GM12875 (cell line): ENCODE measurements at regions not wholly inside any gene's neighbourhood (a gene's known extent, or its start where the extent isn't known, plus 50 kb on each side); places are given as distances from the start of the nearest gene placed in this dataset.

Source experiments
- H3K4me3 ChIP-seq: one replicate; pipeline ENCODE4 v1.5.1; 2011; ENCODE audit warnings: low read depth, low read length, control low read depth
- CTCF ChIP-seq: IDR thresholded peaks from 2 replicates; pipeline ENCODE4 v1.5.1; 2011; ENCODE audit warnings: low read depth, mild to moderate bottlenecking, control low read depth, inconsistent platforms, low read length, moderate library complexity, borderline replicate concordance; ENCODE audit not compliant: insufficient read depth

- TF ChIP-seq CTCF: no peak
- H3K4me3 ChIP-seq: no peak overlapping the region
These were observed 187.3 kb upstream of the ZNF385D start for GRCh38 chr3:21938267-21938681.

GRCh38 chr3:21942328-21942727 lies 191.3 kb upstream of the ZNF385D start:
- H3K4me3 ChIP-seq: no peak overlapping the region
- no peak for TF ChIP-seq CTCF

- H3K4me3 ChIP-seq: no peak overlapping the region
- TF ChIP-seq CTCF: no peak
These were observed 193.2 kb upstream of the ZNF385D start for GRCh38 chr3:21944251-21944650.

- no peak overlapping the region for H3K4me3 ChIP-seq
- TF ChIP-seq CTCF: no peak
These were observed 201.8 kb upstream of the ZNF385D start for GRCh38 chr3:21952856-21953255.

- no peak overlapping the region for H3K4me3 ChIP-seq
- TF ChIP-seq CTCF: no peak
These were observed 203.7 kb upstream of the ZNF385D start for GRCh38 chr3:21954709-21955108.

- H3K4me3 ChIP-seq: no peak overlapping the region
- TF ChIP-seq CTCF: no peak
These were observed 204.4 kb upstream of the ZNF385D start for GRCh38 chr3:21955406-21955805.

- TF ChIP-seq CTCF: no peak
- no peak overlapping the region for H3K4me3 ChIP-seq
These were observed 209.0 kb upstream of the ZNF385D start for GRCh38 chr3:21960033-21960432.
